Glomerular visceral epithelial cell (primary cell): ENCODE measurements at regions not wholly inside any gene's neighbourhood (a gene's known extent, or its start where the extent isn't known, plus 50 kb on each side); places are given as distances from the start of the nearest gene placed in this dataset.
A peak's percentile ranks its signal among the peaks of the same experiment; 100 is the strongest.

Experiments
- DNase-seq: peaks from one replicate; pipeline ENCODE4 v3.0.0-alpha.2; 2016; ENCODE audit errors: extremely low spot score

- DNase-seq = peak; percentile 80
These were observed 53.3 kb downstream of the FOXD1 start for GRCh38 chr5:73395256-73395655.

GRCh38 chr5:73394610-73395009 is 54.0 kb downstream of the FOXD1 start:
- no peak for DNase-seq

GRCh38 chr5:73393611-73394489 is 54.7 kb downstream of the FOXD1 start:
- peak; percentile 82 for DNase-seq

- no peak for DNase-seq
These were observed 55.8 kb downstream of the FOXD1 start for GRCh38 chr5:73392775-73393174.

GRCh38 chr5:73391441-73391881 is 57.1 kb downstream of the FOXD1 start:
- DNase-seq = no peak

GRCh38 chr5:73390972-73391371 is 57.6 kb downstream of the FOXD1 start:
- DNase-seq = no peak

- no peak for DNase-seq
These were observed 59.8 kb downstream of the FOXD1 start for GRCh38 chr5:73388740-73389139.

GRCh38 chr5:73388306-73388684 is 60.3 kb downstream of the FOXD1 start:
- peak; percentile 51 for DNase-seq

- peak; percentile 29 for DNase-seq
These were observed 60.8 kb downstream of the FOXD1 start for GRCh38 chr5:73387601-73388305.

- no peak for DNase-seq
These were observed 61.4 kb downstream of the FOXD1 start for GRCh38 chr5:73387149-73387591.

GRCh38 chr5:73384861-73385260 is 63.7 kb downstream of the FOXD1 start:
- DNase-seq = no peak

GRCh38 chr5:73382401-73382740 is 66.2 kb downstream of the FOXD1 start:
- no peak for DNase-seq

GRCh38 chr5:73381590-73382400 is 66.8 kb downstream of the FOXD1 start:
- no peak for DNase-seq

GRCh38 chr5:73380710-73381589 is 67.6 kb downstream of the FOXD1 start:
- DNase-seq = no peak

GRCh38 chr5:73380041-73380440 is 68.5 kb downstream of the FOXD1 start:
- no peak for DNase-seq

GRCh38 chr5:73379435-73379834 is 69.1 kb downstream of the FOXD1 start:
- no peak for DNase-seq

GRCh38 chr5:73378765-73379164 is 69.8 kb downstream of the FOXD1 start:
- DNase-seq = no peak

GRCh38 chr5:73378070-73378469 is 70.5 kb downstream of the FOXD1 start:
- no peak for DNase-seq

GRCh38 chr5:73376618-73377170 is 71.9 kb downstream of the FOXD1 start:
- peak; percentile 49 for DNase-seq

GRCh38 chr5:73375949-73376348 is 72.6 kb downstream of the FOXD1 start:
- no peak for DNase-seq

- DNase-seq = no peak
These were observed 73.4 kb downstream of the FOXD1 start for GRCh38 chr5:73375191-73375545.
